K562 (cell line): ENCODE measurements at regions not wholly inside any gene's neighbourhood (a gene's known extent, or its start where the extent isn't known, plus 50 kb on each side); places are given as distances from the start of the nearest gene placed in this dataset.

Source experiments
- ATAC-seq: fragments of 200-7000 bp; cut with Tn5 transposase; 3 replicates; pipeline ENCODE4 v1.9.1; 2020; ENCODE audit warnings: moderate library complexity
- BruUV-seq: library from RNA; stranded (reverse); fragments of 400-500 nt; replicated peaks from 2 replicates; lab custom pipeline; 2021; lab: Mats Ljungman, UMichigan
- CTCF ChIA-PET: fragments of 300-600 bp; formaldehyde crosslinking; extraction: SDS; loops from one replicate; lab custom pipeline; 2021; ENCODE audit warnings: low intra/inter-chr PET ratio; lab: Yijun Ruan, JAX
- POLR2A ChIA-PET: fragments of 300-600, 350-650 bp; sonication (Branson Sonifier 250); formaldehyde crosslinking; extraction: SDS; loops from one replicate; lab custom pipeline; 2021; ENCODE audit warnings: antibody characterized with exemption, inconsistent platforms; lab: Yijun Ruan, JAX
- DNase-seq, 4 experiments: peaks; one replicate each; pipeline versions ENCODE4 v3.0.0 to v3.0.0-alpha.2; 2011 to 2018; ENCODE audit warnings: low spot score in 3 of 4, mixed read lengths in 3 of 4; ENCODE audit errors: extremely low read depth in 1 of 4
- FAIRE-seq: peaks from 2 replicates; lab custom pipeline; 2011; peaks lifted over from hg19 to GRCh38; lab: Jason Lieb, UNC
- H2AFZ ChIP-seq: 2 replicates; pipeline ENCODE4 v1.6.0; 2011; ENCODE audit warnings: low read depth, low read length, control low read depth, inconsistent platforms
- H3K27ac ChIP-seq: fragments of 200-600 bp; 3 replicates; pipeline ENCODE4 v1.8.0; 2011; ENCODE audit warnings: low read depth, mild to moderate bottlenecking, control low read depth, inconsistent platforms, low read length, moderate library complexity, mixed read lengths; ENCODE audit errors: extremely low read depth
- H3K27me3 ChIP-seq, 2 experiments: fragments of 300-600 bp in 1 of 2; 2 replicates in 1 of 2; 3 replicates in 1 of 2; pipeline versions ENCODE4 v1.6.0 to v1.8.0; 2011; ENCODE audit warnings: inconsistent platforms in 2 of 2, low read length in 2 of 2, mild to moderate bottlenecking in 1 of 2, mixed read lengths in 1 of 2, moderate library complexity in 1 of 2; ENCODE audit not compliant: control insufficient read depth in 2 of 2, insufficient read depth in 2 of 2
- H3K36me3 ChIP-seq: fragments of 300-600 bp; 3 replicates; pipeline ENCODE4 v1.8.0; 2011; ENCODE audit warnings: mild to moderate bottlenecking, low read length, inconsistent platforms; ENCODE audit not compliant: control insufficient read depth, insufficient read depth
- H3K4me1 ChIP-seq, 2 experiments: fragments of 200-600 bp in 1 of 2; replicated peaks in 1 of 2; 2 replicates in 1 of 2; 3 replicates in 1 of 2; pipeline versions ENCODE4 v1.5.1 to v1.8.0; 2011; ENCODE audit warnings: inconsistent platforms in 2 of 2, low read length in 2 of 2, mild to moderate bottlenecking in 1 of 2, mixed read lengths in 1 of 2, moderate library complexity in 1 of 2; ENCODE audit not compliant: control insufficient read depth in 2 of 2, insufficient read depth in 2 of 2
- H3K4me2 ChIP-seq: 2 replicates; pipeline ENCODE4 v1.6.1; 2011; ENCODE audit warnings: low read length, control low read depth, inconsistent platforms, mixed read lengths; ENCODE audit not compliant: insufficient read depth
- H3K4me3 ChIP-seq: fragments of 200-600 bp; sonication (generic), shearing (Covaris generic); 2 replicates; pipeline ENCODE4 v1.5.1; 2016; ENCODE audit warnings: control low read depth, inconsistent platforms
- H3K79me2 ChIP-seq: fragments of 200-600 bp; 3 replicates; pipeline ENCODE4 v1.8.0; 2011; ENCODE audit warnings: low read length, inconsistent platforms; ENCODE audit not compliant: control insufficient read depth, insufficient read depth
- H3K9ac ChIP-seq, 2 experiments: 2 replicates each; pipeline versions ENCODE4 v1.6.0 to v1.6.1; 2011; ENCODE audit warnings: low read depth in 2 of 2, low read length in 2 of 2, control low read depth in 1 of 2, inconsistent platforms in 1 of 2, mild to moderate bottlenecking in 1 of 2, mixed read lengths in 1 of 2; ENCODE audit not compliant: insufficient read depth in 1 of 2
- H3K9me1 ChIP-seq: one replicate; pipeline ENCODE4 v1.6.0; 2011; ENCODE audit warnings: inconsistent platforms, mild to moderate bottlenecking, low read length, moderate library complexity; ENCODE audit not compliant: control insufficient read depth, insufficient read depth
- H3K9me3 ChIP-seq: replicated peaks from 2 replicates; pipeline ENCODE4 v1.5.1; 2011; ENCODE audit warnings: low read depth, low read length, inconsistent platforms; ENCODE audit not compliant: control insufficient read depth, insufficient read depth
- H4K20me1 ChIP-seq: replicated peaks from 2 replicates; pipeline ENCODE4 v1.6.1; 2011; ENCODE audit warnings: low read length, inconsistent platforms, mixed read lengths; ENCODE audit not compliant: control insufficient read depth, insufficient read depth
- ATF1 ChIP-seq, 2 experiments: fragments of 450-650 bp in 1 of 2; IDR thresholded peaks; 2 replicates each; pipeline ENCODE4 v1.6.1; 2016; ENCODE audit warnings: missing compliant biosample characterization in 1 of 2, missing genetic modification characterization in 1 of 2
- CHCHD3 ChIP-seq: fragments of 250-450 bp; sonication (Bioruptor Pico); IDR thresholded peaks from 2 replicates; pipeline ENCODE4 v2.1.2; 2022; ENCODE audit warnings: mild to moderate bottlenecking
- EWSR1 ChIP-seq: fragments of 450-650 bp; IDR thresholded peaks from 2 replicates; pipeline ENCODE4 v1.6.1; 2018; ENCODE audit warnings: borderline replicate concordance, mild to moderate bottlenecking, low read depth, moderate library complexity; ENCODE audit not compliant: partially characterized antibody
- EZH2 ChIP-seq: IDR thresholded peaks from 2 replicates; pipeline ENCODE4 v1.6.1; 2012; ENCODE audit warnings: low read depth, mild to moderate bottlenecking, inconsistent platforms, low read length, borderline replicate concordance
- GATAD2B ChIP-seq: fragments of 450-650 bp; IDR thresholded peaks from 2 replicates; pipeline ENCODE4 v1.6.1; 2017; ENCODE audit warnings: mild to moderate bottlenecking, borderline replicate concordance
- LARP7 ChIP-seq: fragments of 450-650 bp; IDR thresholded peaks from 2 replicates; pipeline ENCODE4 v1.6.1; 2016
- MECOM ChIP-seq: fragments of 250-450 bp; sonication (Bioruptor Pico); IDR thresholded peaks from 2 replicates; pipeline ENCODE4 v1.8.0; 2022; ENCODE audit warnings: inconsistent platforms
- NR2C2 ChIP-seq, 2 experiments: fragments of 200-800 bp in 1 of 2; sonication (Bioruptor generic) in 1 of 2; sonication (generic) in 1 of 2; formaldehyde crosslinking in 1 of 2; IDR thresholded peaks; 2 replicates each; pipeline versions ENCODE4 v1.6.1 to v1.8.0; 2016 to 2022; ENCODE audit warnings: mild to moderate bottlenecking in 1 of 2, missing compliant biosample characterization in 1 of 2, missing genetic modification characterization in 1 of 2, missing genetic modification reagents in 1 of 2
- NR2F6 ChIP-seq: fragments of 450-650 bp; formaldehyde crosslinking; IDR thresholded peaks from 2 replicates; pipeline ENCODE4 v1.4.0; 2020; ENCODE audit warnings: mild to moderate bottlenecking
- PHB2 ChIP-seq: fragments of 450-650 bp; IDR thresholded peaks from 2 replicates; pipeline ENCODE4 v1.6.1; 2017; ENCODE audit warnings: low read depth
- TARDBP ChIP-seq: fragments of 450-650 bp; IDR thresholded peaks from 2 replicates; pipeline ENCODE4 v1.6.1; 2016
- ZNF124 ChIP-seq: sonication (generic); formaldehyde crosslinking; IDR thresholded peaks from 2 replicates; pipeline ENCODE4 v1.8.1; 2022; ENCODE audit warnings: missing genetic modification reagents
- ZNF212 ChIP-seq: fragments of 450-650 bp; formaldehyde crosslinking; IDR thresholded peaks from 2 replicates; pipeline ENCODE4 v1.4.0; 2020; ENCODE audit warnings: mild to moderate bottlenecking
- ZNF436 ChIP-seq: fragments of 250-450, 450-650 bp; sonication (Bioruptor Pico); formaldehyde crosslinking; IDR thresholded peaks from 2 replicates; pipeline ENCODE4 v1.7.0; 2020; ENCODE audit warnings: mild to moderate bottlenecking
- WGBS: fragments of 100-300 bp; shearing (Covaris generic); methylation state at CpG from one replicate; pipeline ENCODE4 v1.1.6; 2016; ENCODE audit warnings: low coverage, mixed read lengths; ENCODE audit not compliant: insufficient coverage; ENCODE audit errors: missing lambda C conversion rate; 5-methylcytosine and 5-hydroxymethylcytosine counted together
- in situ Hi-C: fragments of 300-500 bp; cut with MboI; formaldehyde crosslinking; loops from 4 replicates; pipeline ENCODE4 v1.15.0; 2018; ENCODE audit warnings: inconsistent platforms, mixed read lengths
- intact Hi-C: fragments of 100-400 bp; cut with micrococcal nuclease; formaldehyde crosslinking; loops from 2 replicates; pipeline ENCODE4 v1.14.2; 2022

DNA sequence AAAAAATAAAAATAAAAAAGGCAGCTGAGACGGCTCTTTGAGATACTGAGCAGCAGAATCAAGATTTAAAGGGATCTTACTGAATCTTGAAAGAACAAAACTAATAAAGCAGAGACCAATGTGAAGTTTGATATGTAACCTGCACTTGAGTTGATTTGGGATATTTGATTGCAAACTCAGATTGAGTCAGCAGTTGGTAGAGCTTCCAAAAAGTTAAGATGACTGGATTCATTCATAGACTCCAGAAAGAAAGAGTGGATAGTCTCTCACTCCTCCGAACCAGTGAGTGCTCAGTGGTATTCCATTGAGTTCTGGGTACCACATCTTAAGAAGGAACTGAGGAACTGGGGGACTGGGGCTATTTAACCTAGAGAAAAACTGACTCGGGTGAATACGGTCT is 52.7 kb upstream of the TESK1 start:
- 70% methylated on average over 4 of the region's 4 CpGs for WGBS
- H3K79me2 ChIP-seq, result no peaks in the 10 kb centered on the region
- no peak overlapping the region for H2AFZ ChIP-seq
- CTCF ChIA-PET, result no interaction called here
- peaks cover 15% of the 10 kb centered on the region; the same call in 1 of the 3 replicates for H3K36me3 ChIP-seq
- H3K27ac ChIP-seq, result no peak overlapping the region
- no peak overlapping the region for H3K4me2 ChIP-seq
- in situ Hi-C loops (loop anchor here (5.0 to 25.0 kb wide), 3 partner anchors 65 to 665 kb away; a partner anchor contains a TSS), intact Hi-C loops (no loop called here)
- H3K9me1 ChIP-seq, result no peaks in the 10 kb centered on the region
- H3K9me3 ChIP-seq, result no peaks in the 10 kb centered on the region
- POLR2A ChIA-PET, result interaction anchor here (1.1 kb wide), 1 partner anchor 14 kb away, joined by 3 read pairs; no protein-coding TSS in a partner anchor
- no peaks in the 10 kb centered on the region; the same call in 1 of the 2 replicates for H4K20me1 ChIP-seq
- no peak for ATAC-seq
- FAIRE-seq, result no peak
- BruUV-seq, result no TSS peak
- H3K4me1 ChIP-seq, result peaks cover 0 to 3% of the 10 kb centered on the region in 2 experiments; a peak in 3 of 5 replicates
- no peaks in the 10 kb centered on the region for H3K27me3 ChIP-seq
- no peak overlapping the region for H3K9ac ChIP-seq
- no peak overlapping the region for H3K4me3 ChIP-seq
- DNase-seq, result no peak
- TF ChIP-seq NR2F6 (CRISPR knock-in tag) (no peak), TARDBP (no peak), LARP7 (no peak), ZNF436 (CRISPR knock-in tag) (no peak), CHCHD3 (CRISPR knock-in tag) (no peak), GATAD2B (no peak), ZNF124 (CRISPR knock-in tag) (no peak)

DNA sequence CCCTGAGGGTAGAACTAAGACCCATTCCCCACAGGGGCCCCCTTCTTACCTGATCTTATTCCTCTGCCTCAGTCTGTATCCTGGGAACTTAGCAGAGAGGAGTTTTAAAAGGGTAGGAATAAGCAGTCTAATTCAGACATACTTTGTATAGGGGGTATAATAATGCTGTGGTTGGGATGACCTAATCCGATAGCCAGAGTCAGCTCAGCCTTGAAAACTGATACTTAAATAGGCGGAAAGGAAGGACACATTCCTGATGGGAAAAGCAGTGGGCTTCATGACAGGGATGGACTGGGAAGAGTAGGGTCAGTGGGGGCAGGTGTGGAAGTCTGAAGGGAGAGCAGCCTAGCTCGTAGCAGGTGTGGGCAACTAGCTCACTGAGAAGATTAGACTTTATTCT is 52.2 kb upstream of the TESK1 start:
- ChIA-PET CTCF (interaction anchor here (0.6 to 0.9 kb wide), 2 partner anchors 436 to 503 kb away, joined by 3 read pairs; no protein-coding TSS in a partner anchor), POLR2A (interaction anchor here (1.1 kb wide), 1 partner anchor 60 kb away, joined by 5 read pairs; no protein-coding TSS in a partner anchor)
- in situ Hi-C loops, result loop anchor here (5.0 to 25.0 kb wide), 3 partner anchors 66 to 666 kb away; a partner anchor contains a TSS
- H4K20me1 ChIP-seq, result no peaks in the 10 kb centered on the region; the same call in 1 of the 2 replicates
- no peaks in the 10 kb centered on the region for H3K9me3 ChIP-seq
- no peak for DNase-seq
- H3K4me2 ChIP-seq, result no peak overlapping the region
- H3K36me3 ChIP-seq, result peaks cover 17% of the 10 kb centered on the region; the same call in 1 of the 3 replicates
- no peak for FAIRE-seq
- 68% methylated on average over 3 of the region's 3 CpGs for WGBS
- BruUV-seq, result no TSS peak
- no peak overlapping the region for H3K9ac ChIP-seq
- H3K27me3 ChIP-seq, result no peaks in the 10 kb centered on the region
- no peak for ATAC-seq
- no peak overlapping the region for H2AFZ ChIP-seq
- peaks cover 0 to 3% of the 10 kb centered on the region in 2 experiments; a peak in 3 of 5 replicates for H3K4me1 ChIP-seq
- TF ChIP-seq ATF1 (CRISPR knock-in tag; IDR thresholded peaks at IDR 0.05) (no peak), ATF1 (tag; IDR thresholded peaks at IDR 0.05) (no peak), ZNF212 (CRISPR knock-in tag) (no peak), EZH2 (no peak), EWSR1 (no peak), NR2C2 (CRISPR knock-in tag; IDR thresholded peaks at IDR 0.05) (no peak), NR2C2 (tag; IDR thresholded peaks at IDR 0.05) (no peak), PHB2 (no peak), MECOM (CRISPR knock-in tag) (no peak)
- TF ChIP-seq, all 486 proteins: peak for 0
- H3K79me2 ChIP-seq, result no peaks in the 10 kb centered on the region
- H3K27ac ChIP-seq, result no peak overlapping the region
- no peaks in the 10 kb centered on the region for H3K9me1 ChIP-seq
- intact Hi-C loops, result no loop called here
- H3K4me3 ChIP-seq, result no peak overlapping the region
